ENCODE measurements at regions not wholly inside any gene's neighbourhood (a gene's known extent, or its start where the extent isn't known, plus 50 kb on each side); places are given as distances from the start of the nearest gene placed in this dataset.

DNA sequence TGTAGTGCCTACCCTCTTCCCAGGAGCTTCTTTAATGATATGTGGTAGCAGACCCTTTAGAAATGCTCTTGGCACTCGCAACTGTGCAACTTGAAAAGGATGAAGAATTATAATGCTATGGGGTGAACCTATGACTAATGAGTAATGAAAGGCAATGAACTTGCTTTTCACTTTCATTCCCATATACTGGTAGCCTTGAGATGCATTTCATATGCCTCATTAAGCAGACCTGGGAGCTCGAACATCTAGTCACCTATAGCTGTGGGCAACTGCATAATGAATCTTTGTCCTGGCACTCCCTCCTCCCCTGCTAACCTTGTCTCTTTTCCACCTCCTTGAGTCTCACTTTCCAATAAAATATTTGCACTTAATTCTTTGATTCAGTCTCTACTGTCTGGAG is 605.9 kb upstream of the DAB2 start:
- no peak for DNase-seq

DNA sequence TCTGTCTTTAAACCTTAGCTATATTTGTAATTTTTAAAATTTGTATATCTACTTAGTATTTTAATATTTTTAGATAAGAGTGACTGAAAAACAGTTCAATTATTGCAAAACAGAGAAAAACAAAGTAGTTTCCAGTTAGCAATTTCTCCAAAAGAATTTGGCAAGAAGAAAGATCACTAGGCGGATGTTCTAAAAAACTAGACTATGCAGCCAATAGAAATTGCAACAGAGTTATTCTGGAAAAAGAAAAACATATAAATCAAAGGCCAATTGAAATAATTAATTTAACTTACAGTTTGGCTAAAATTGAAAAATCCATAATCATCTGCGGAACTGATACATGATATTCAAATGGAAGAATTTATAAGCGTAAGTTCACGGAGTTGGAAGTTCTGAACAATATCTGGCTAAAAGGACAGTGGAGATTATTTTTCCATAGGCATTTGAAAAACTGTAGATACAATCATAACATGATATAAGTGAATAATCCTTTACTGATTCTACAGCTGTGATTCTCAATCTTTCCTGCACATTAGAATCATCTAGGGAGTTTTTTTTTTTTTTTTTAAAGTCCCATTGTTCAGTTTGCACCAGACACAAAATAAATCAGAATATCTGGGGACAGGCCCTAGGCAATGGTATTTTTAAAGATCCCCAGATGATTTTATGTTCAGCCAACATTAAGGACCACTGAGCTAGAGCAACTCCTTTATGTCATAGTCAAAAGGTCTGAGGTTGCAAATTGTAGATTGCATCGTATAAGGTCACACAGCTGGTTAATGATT is 605.1 kb upstream of the DAB2 start:
- DNase-seq, result no peak

DNA sequence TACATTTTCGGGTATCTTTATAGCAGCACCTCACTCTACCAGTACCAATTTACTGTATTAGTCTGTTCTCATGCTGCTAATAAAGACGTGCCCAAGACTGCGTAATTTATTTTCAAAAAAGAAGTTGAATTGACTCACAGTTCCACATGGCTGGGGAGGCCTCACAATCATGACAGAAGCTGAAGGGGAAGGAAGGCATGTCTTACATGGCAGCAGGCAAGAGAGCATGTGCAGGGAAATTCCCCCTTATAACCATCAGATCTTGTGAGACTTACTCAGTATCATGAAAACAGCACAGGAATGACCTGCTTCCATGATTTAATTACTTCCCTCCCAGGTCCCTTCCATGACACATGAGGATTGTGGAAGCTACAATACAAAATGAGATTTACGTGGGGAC is 602.6 kb upstream of the DAB2 start:
- no peak for DNase-seq

DNA sequence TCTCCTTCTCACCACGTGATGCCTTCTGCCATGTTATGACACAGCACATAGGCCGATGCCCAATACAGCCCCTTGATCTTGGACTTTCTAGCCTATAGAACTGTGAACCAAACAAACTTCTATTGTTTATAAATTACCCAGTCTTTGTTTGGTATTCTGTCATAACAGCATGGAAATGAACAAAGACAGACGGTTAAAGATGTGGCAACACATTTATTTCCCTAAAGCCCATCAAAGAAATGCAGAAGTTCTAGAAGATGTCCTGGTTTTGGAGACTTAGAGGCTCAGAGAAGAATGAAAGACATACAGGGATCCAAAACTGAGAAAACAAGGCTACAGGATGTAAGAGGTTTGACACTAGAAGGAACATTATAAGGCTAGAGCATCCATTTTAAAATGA is 600.8 kb upstream of the DAB2 start:
- no peak for DNase-seq

DNA sequence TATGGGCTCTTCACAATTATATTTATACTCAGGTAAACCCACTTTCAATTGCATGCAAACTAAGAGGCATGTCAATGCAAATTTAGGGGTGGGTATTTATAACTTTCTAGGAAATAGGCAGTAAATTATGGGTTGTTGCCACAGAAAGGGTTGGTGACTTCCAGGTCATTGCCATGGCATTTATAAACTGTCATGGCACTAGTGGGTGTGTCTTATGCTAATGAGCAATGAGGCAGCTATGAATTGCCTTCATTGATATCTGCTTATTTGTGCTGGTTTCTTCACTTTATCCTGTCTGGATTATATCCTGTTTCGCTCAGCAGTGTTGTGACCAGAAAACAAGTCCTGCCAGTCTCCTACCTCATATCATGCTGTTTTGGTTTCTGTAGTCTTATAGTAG is 597.3 kb upstream of the DAB2 start:
- no peak for DNase-seq

DNA sequence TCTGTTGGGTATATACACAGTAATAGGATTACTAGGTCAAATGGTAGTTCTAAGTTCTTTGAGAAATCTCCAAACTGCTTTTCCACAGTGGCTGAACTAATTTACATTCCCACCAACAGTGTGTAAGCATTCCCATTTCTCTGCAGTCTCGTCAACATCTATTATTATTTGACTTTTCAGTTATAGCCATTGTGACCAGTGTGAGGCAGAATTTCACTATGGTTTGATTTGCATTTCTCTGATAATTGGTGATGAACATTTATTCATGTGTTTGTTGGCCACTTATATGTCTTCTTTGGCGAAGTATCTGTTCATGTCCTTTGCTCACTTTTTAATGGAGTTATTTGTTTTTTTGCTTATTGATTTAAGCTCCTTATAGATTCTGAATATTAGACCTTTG is 596.2 kb upstream of the DAB2 start:
- DNase-seq, result peak; percentile 17

DNA sequence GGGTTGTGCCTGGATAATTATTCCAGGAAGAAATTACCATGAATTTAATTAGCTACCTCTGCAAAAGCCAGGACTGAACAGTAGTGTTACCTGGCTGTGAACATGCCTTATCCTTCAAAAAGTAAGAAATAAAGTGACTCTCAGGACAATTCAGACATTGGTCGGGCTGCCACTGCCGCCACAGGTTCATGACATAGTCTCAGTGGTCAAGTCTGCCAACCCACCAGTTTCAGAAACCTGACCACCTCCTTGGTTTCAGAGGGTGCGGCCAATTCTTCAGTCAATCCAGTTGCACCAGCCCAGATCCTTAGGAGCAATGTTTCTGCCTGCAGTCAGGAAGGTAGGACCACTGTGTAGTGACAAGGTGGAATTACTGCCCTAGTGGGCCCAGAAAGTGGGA is 593.1 kb upstream of the DAB2 start:
- DNase-seq, result no peak

DNA sequence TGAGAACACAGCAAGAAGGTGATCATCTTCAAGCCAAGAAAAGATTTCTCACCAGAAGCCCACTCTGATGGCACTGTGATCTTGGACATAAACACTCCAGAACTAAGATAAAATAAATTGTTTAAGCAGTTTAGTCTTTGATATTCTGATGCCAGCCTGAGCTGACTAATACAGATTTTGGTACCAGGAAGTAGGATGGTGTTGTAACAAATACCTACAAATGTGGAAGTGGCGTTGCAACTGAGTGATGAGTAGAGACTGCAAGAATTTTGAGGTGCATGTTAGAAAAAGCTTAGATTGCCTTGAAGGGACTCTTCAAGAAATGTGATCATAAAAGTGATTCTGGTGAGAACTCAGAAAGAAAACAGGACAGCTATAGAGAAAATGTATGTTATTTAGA is 592.4 kb upstream of the DAB2 start:
- no peak for DNase-seq

DNA sequence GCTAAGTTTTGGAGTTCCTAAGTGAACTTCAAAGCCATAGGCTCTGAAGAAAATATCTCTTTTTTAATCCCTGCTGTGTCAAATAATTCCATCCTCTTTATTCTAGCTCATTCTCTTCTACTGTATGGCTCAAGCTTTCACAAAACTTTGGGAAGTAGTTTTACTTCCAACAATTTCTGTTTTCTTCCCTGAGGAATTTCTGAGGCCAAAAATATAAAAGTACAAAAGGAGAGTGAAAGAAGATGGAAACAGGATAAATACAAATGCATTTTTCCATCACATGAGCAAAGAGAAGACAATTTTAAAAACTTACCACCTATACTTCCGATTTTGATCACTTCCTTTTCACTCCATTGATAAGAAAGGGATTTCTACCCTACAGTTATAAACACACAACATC is 585.7 kb upstream of the DAB2 start:
- DNase-seq, result no peak

DNA sequence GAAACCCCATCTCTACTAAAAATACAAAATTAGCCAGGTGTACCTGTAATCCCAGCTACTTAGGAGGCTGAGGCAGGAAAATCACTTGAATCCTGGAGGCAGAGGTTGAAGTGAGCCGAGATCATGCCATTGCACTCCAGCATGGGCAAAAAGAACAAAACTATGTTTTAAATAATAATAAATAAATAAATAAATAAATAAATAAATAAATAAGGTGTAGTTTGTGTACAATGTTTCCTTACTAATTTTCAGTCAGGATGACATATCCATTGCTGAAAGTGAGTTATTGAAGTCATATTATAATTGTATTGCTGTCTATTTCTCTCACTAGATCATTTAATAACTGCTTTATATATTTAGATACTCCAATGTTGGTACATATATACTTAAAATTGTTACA is 581.5 kb upstream of the DAB2 start:
- no peak for DNase-seq

DNA sequence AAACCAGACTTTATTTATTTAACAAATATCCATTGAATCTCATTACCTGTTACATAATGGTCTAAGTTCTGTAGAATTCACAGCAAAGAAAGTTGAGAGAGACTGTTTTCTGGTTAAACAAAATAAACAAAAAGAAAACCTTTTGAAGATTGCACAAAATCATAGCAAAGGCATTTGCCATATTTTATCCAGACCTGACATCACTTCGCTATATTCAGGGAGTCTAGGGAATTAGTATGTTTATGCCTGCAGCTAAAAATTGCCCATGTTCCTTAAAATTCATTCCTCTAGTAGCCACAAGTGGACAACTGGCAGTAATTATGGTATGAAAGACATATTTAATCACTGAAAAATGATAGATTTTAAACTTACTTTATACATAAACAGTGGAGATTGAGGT is 577.0 kb upstream of the DAB2 start:
- DNase-seq, result no peak

DNA sequence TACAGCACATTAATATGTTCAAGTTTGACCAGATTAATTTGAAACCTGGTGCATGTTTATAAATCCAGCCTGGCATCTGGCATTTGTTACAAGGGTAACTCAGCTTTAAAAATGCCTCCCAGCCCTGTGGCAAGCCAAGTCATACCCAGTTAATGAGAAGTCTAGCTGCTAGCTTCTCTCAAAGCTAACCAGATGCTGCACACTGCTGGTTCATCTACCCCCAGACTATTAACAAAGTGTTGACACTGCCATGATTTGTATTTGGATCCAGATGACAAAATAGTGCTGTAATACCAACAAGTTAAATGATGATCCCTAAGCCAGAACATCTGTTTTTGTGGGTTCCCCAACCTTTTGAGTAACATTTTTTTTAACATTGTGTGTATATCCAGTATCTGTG is 573.7 kb upstream of the DAB2 start:
- DNase-seq, result no peak

DNA sequence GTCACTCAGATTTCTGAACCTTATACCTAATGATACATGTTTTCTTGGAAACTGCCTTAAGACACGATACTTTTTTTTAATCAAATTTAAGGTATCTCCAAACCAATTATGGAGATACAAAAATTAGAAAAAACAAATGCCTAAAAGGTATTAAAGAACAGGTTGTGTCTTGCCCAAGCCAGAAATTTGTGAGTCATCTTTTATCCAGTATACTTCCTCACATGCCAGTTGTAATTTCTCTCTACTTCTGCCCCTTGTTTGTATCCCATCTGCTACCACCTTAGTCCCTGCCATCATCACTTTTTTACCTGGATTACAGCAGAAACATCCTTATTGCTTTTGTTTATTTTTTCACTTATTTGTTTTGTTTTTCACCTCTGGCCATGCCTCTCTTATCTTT is 571.2 kb upstream of the DAB2 start:
- no peak for DNase-seq

DNA sequence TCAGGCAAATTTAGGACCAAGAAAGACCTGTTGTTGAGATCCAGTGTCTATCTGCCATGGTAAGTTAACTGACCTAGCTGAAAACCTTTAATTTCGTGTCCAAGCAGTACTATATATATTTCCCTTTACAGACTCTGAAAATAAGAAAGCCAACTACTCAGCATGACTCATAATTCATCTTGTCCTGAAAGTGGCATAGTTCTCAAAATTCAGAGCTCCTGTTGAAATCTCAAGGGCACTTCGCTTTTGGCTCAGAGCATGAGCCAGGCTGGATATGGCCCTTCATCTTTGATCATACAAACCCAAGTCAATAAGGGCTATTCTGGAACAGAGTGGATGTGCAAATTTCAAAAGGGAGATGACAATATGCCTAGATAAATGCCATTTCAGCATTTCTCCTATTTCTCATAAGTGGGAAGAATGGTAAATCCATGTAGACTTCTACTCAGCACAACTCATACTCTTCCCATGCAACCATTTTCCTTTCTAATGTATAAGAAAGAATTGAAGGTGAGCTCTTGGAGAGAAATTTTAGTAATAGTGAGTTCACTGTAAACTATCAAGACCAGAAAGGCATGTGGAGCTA is 567.9 kb upstream of the DAB2 start:
- no peak for DNase-seq

DNA sequence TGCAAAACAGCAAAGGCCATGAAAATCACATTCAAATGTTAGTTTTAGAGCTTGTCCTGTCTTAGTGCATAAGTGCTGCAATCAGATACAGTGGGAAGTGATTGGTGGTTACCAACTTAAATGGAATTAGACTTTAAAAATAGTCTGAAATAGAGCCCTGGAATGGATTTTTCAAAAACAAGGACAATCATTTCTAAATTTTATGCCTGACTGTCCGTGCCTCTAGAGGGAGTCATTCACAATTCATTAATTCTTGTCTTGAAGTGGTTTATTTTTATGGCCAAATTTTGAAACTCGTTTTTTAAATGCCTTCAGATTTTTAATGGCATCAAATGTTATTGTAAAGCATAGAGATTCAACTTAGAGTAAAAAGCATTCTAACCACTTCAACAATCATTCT is 561.8 kb upstream of the DAB2 start:
- DNase-seq, result no peak

DNA sequence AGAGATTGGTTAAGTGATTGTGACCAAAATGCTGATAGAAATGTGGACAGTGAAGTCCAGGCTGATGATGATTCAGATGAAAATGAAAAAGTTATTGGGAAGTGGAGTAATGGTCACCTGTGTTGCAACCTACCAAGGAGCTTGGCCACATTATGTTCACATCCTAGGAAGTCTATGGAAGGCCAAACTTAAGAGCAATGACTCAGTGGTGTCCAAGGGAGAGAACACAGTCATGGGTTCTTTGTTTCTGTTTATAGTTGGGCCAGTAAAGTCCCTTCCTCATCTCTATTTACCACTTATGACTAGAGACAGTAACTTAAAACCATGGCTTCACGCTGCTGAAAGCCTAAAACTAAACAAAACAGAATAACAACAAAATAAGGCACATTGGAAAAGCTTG is 555.3 kb upstream of the DAB2 start:
- DNase-seq, result no peak

DNA sequence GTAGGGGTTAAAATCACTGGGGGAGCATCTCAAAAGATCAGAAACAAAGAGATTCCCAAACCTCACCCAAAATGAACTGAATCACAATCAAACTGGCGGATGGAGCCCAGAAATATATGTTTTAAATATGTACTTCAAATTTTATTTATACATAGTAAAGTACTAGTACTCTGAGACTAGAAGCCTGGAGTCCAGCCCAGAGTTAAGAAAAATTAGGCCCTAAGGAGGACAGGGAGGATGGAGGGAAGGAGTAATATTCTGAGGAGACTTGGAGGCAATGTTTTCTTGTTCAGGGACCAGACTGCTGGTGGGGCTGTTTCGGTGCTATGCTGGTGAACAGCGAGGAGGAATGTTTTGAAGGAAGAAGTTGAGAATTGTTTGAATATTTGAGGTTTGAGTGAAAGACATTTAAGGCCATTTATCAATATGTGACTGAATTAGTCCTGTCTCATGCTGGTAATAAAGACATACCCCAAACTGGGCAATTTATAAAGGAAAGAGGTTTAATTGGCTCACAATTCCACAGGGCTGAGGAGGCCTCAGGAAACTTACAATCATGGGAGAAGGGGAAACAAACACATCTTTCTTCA is 552.4 kb upstream of the DAB2 start:
- no peak for DNase-seq

DNA sequence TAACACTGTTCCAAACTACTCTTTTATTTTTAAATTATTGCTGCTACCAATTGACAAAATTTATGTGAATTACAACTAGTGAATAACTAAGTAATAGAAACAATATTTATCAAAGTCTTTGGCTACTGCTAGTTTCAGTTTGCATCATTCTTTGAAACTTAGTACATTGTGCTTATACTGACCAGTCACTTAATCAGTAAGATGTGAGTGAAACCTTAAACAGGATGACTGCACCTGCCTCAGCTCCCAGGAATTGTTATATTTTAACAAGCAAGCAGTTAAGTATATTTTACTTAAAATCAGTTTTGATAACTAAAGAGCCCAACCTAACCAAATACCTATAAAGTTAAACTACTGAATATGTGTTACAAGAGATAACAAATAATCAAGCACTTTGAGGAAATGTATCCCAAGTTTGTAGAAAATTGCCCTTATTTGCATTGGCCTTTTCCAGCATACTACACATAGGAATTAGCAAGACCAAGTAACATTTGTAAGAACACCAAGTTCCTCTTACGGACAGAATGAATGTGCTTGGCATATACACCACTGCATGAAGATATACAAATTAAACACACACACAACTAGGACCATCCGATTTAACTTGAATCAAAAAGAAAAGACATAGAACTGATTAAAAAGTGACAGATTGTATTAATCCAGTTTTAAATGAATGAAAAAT is 545.5 kb upstream of the DAB2 start:
- no peak for DNase-seq

DNA sequence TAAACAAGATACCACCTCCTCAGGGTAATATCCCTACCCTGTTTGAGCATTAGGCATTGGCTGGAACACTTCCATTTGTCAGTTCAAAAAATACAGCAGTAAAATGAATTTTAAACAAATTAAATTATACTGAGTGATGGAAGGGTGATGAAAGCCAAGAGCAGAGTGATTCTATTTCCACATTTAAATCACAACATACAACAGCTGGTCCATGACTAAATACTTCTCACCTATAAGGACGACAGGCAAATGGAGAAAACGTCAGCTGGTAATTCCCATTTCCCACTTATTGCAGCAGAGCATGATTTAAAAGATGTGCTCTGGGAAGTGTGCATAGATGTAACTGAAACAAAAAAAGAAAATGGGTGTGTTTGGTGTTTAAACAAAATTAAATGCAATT is 543.6 kb upstream of the DAB2 start:
- DNase-seq, result no peak

DNA sequence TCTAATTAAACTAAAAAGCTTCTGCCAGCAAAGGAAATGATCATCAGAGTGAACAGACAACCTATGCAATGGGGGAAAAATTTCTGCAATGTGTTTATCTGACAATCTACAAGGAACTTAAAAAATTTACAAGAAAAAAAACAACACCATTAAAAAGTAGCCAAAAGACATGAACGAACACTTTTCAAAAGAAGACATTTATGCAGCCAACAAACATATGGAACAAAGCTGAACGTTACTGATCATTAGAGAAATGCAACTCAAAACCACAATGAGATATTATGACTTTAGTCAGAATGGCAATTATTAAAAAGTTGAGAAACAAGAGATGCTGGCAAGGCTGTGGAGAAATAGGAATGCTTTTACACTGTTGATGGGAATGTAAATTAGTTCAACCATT is 530.4 kb upstream of the DAB2 start:
- no peak for DNase-seq

DNA sequence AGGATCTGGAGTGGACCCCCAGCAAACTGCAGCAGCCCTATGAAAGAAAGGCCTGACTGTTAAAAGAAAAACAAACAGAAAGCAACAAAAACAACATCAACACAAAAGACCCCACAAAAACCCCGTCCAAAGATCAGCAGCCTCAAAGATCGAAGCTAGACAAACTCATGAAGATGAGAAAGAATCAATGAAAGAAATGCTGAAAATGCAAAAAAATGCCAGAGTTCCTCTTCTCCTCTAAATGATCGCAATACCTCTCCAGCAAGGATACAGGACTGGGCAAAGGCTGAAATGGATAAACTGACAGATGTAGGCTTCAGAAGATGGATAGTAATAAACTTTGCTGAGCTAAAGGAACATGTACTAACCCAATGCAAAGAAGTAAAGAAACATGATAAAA is 526.3 kb upstream of the DAB2 start:
- no peak for DNase-seq

DNA sequence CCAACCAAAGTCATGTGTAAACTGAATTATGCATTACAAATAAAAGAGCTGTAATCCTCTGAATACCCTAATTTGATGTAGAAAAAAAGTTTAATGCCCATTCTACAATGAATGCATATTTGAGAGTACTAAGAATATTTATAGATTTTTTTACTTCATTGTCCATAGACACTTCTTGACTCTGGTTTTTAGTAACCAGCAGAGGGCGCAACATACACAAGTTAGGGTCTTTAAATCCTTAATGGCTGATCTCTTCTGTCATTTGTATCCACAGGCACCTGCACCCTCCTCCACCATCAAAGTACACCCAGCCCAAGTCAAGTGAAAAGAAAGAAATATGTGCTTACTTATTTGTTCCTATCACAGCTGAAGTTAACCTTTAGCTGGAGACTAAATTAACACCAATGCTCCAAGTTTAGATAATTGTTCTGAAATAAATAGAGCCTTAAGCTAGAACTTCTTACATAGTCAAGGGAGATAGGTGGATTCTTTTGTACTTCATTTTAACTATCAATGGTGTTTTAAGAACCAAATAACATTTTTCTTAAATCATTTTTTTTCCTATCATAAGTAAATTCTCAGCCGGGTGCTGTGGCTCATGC is 524.2 kb upstream of the DAB2 start:
- peak; percentile 78 for DNase-seq

DNA sequence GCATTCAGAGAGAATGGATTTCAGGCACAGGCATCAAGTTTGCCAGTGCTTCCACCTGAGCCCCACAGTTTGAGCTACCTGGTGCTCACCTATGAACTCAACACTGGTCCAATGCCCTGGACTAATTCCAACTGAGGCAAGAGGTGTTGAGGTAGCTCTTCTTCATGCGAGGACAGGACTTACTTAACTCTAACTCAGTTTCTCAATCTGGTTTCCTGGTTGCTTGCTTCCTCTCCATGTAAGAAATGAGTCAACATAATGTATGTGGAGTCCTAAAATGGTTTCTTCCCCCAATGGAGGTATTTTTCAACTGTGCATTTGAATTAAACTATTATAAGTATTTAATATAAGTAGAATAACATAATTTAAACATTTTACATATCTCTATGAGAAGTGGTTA is 523.6 kb upstream of the DAB2 start:
- no peak for DNase-seq

DNA sequence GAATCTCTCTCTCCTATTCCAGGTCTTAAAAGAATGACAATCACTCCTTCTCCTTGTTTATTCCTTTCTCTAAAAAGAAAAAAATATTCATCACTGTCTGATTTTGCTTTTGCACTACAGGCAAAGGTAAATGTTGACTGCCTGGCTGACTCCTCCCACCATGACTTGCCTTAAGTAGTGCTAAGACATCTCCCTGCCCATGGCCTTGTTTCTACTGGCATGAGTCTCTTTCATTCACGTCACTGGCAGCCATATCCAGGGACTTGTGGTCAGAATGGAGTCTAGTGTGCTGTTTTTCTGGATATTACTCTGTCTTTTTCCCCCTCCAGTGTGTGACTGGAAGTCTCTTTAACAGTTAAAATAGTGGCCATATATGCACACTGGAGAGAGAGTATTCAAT is 522.9 kb upstream of the DAB2 start:
- DNase-seq, result no peak
